ENCODE measurements at regions not wholly inside any gene's neighbourhood (a gene's known extent, or its start where the extent isn't known, plus 50 kb on each side); places are given as distances from the start of the nearest gene placed in this dataset.

DNA sequence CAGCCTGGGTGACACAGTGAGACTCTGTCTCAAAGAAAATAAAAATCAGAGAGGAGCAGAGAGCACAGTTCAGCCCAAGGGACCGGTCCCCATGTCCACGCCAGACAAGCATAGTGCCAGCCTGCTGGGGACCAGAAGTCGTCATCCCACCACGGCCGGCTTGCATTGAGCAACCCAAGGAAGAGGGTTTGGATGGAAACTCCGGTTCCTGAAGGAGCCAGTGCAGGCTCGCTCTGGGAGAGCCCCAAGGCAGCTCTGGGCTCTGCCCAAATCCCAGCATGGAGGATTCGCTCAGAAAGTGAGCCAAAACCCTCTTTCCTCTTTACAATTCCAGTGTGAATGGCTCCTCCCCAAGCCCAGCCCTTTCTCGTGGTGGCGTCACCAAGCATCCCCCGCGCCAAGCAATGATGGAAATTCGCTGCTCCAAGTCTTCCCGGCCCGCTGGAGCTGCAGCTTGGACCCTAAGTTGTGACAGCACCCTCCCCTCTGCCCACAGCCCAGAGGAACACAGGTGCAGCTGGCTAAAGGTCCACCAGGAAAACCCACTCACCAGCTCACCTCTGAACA lies 64.1 kb upstream of the SLC25A33 start:
- no peak overlapping the region for H2AFZ ChIP-seq (ENCODE audit: low read length)
- H3K27ac ChIP-seq (ENCODE audit: insufficient read length, low read depth, low read length): no peak overlapping the region
- H3K9ac ChIP-seq (ENCODE audit: extremely low read depth, insufficient read length, low read length): no peak overlapping the region
- H3K23ac ChIP-seq (ENCODE audit: insufficient read length, low read depth, low read length): no peak overlapping the region
- no CpG with 5 or more reads among the region's 15 CpGs for WGBS (ENCODE audit: extremely low coverage, insufficient read length, low lambda C conversion rate)
- no peaks in the 10 kb centered on the region for H3K79me1 ChIP-seq (ENCODE audit: insufficient read depth, low read depth, low read length, poor library complexity, severe bottlenecking)
- H2BK12ac ChIP-seq (ENCODE audit: insufficient read length, low read depth, low read length): no peak overlapping the region
- Mint-ChIP-seq H3K27ac (peak overlapping the region in 1 of 3 experiments; percentile 48; a peak in 1 of 7 replicates), H3K4me3 (no peak overlapping the region), H3K4me1 (peaks cover 0 to 7% of the 10 kb centered on the region in 2 experiments; a peak in 1 of 4 replicates), H3K9me3 (no peaks in the 10 kb centered on the region; a peak in 1 of 5 replicates), H3K36me3 (ENCODE audit: insufficient read depth in 1 of 3, low read depth in 3 of 3) (no peaks in the 10 kb centered on the region), H3K27me3 (ENCODE audit: low read depth) (peaks cover 4% of the 10 kb centered on the region)
- H2AK5ac ChIP-seq (ENCODE audit: insufficient read length, low read length): no peak overlapping the region
- H3K79me2 ChIP-seq (ENCODE audit: insufficient read depth, low read length): no peaks in the 10 kb centered on the region
- no peak overlapping the region for H3T11ph ChIP-seq (ENCODE audit: low read length)
- H2BK120ac ChIP-seq (ENCODE audit: low read depth, low read length, poor library complexity, severe bottlenecking): no peak overlapping the region
- no peaks in the 10 kb centered on the region for H3K9me3 ChIP-seq (ENCODE audit: control insufficient read depth, low read depth, low read length)
- H3K14ac ChIP-seq (ENCODE audit: insufficient read depth, low read length): no peak overlapping the region
- no peak overlapping the region for H2BK15ac ChIP-seq (ENCODE audit: low read depth, low read length)
- no peak overlapping the region for H3K4me2 ChIP-seq (ENCODE audit: insufficient read depth, insufficient read length, low read length)
- H3K56ac ChIP-seq (ENCODE audit: insufficient read length, low read depth, low read length): no peak overlapping the region
- no peak overlapping the region for H3K18ac ChIP-seq (ENCODE audit: insufficient read length, low read depth, low read length)
- H3K27me3 ChIP-seq (ENCODE audit: insufficient read depth, low read length): no peaks in the 10 kb centered on the region
- no peak overlapping the region for H2BK20ac ChIP-seq (ENCODE audit: low read depth, low read length, poor library complexity, severe bottlenecking)
- TF ChIP-seq, protein P1, sequence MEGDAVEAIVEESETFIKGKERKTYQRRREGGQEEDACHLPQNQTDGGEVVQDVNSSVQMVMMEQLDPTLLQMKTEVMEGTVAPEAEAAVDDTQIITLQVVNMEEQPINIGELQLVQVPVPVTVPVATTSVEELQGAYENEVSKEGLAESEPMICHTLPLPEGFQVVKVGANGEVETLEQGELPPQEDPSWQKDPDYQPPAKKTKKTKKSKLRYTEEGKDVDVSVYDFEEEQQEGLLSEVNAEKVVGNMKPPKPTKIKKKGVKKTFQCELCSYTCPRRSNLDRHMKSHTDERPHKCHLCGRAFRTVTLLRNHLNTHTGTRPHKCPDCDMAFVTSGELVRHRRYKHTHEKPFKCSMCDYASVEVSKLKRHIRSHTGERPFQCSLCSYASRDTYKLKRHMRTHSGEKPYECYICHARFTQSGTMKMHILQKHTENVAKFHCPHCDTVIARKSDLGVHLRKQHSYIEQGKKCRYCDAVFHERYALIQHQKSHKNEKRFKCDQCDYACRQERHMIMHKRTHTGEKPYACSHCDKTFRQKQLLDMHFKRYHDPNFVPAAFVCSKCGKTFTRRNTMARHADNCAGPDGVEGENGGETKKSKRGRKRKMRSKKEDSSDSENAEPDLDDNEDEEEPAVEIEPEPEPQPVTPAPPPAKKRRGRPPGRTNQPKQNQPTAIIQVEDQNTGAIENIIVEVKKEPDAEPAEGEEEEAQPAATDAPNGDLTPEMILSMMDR (conservative IDR thresholded peaks at IDR 0.05): no peak
- no peak overlapping the region for H4K8ac ChIP-seq (replicated peaks; ENCODE audit: insufficient read length, low read depth, low read length)
- no peaks in the 10 kb centered on the region for H3K23me2 ChIP-seq (ENCODE audit: insufficient read length, low read depth, low read length, poor library complexity, severe bottlenecking)
- H3K4me1 ChIP-seq (ENCODE audit: insufficient read depth, low read length): no peaks in the 10 kb centered on the region; the same call in 1 of the 2 replicates
- H4K20me1 ChIP-seq (ENCODE audit: control insufficient read depth, insufficient read depth, insufficient read length): no peaks in the 10 kb centered on the region
- H2BK5ac ChIP-seq (ENCODE audit: insufficient read length, low read length): no peak overlapping the region
- no peak overlapping the region for H4K91ac ChIP-seq (ENCODE audit: insufficient read length, low read depth, low read length)
- no peak overlapping the region for H4K5ac ChIP-seq (ENCODE audit: insufficient read length, low read depth, low read length)
- DNase-seq: no peak
- no peak overlapping the region for H3K4ac ChIP-seq (ENCODE audit: low read depth, low read length)

Data from H9 (cell line).